Neural cell (in vitro differentiated cells): ENCODE measurements at regions not wholly inside any gene's neighbourhood (a gene's known extent, or its start where the extent isn't known, plus 50 kb on each side); places are given as distances from the start of the nearest gene placed in this dataset.

Experiments used
- H2AFZ ChIP-seq: fragments of 200-600, 300-800 bp; sonication (generic), shearing (Covaris generic); 2 replicates; pipeline ENCODE4 v1.6.0; 2014; ENCODE audit warnings: low read depth, mild to moderate bottlenecking, antibody characterized with exemption, low read length, moderate library complexity
- H3F3A ChIP-seq: fragments of 200-600 bp; shearing (Covaris generic); 2 replicates; pipeline ENCODE4 v1.6.1; 2016; ENCODE audit warnings: mild to moderate bottlenecking, moderate library complexity, mixed read lengths, antibody characterized with exemption, low read length; ENCODE audit not compliant: insufficient read depth, poor library complexity, severe bottlenecking
- H3K27ac ChIP-seq: fragments of 200-600, 300-800 bp; sonication (generic), shearing (Covaris generic); 2 replicates; pipeline ENCODE4 v1.5.1; 2014; ENCODE audit warnings: mild to moderate bottlenecking, low read length, moderate library complexity
- H3K27me3 ChIP-seq: fragments of 300-800, 200-600 bp; sonication (generic), shearing (Covaris generic); 2 replicates; pipeline ENCODE4 v1.6.0; 2014; ENCODE audit warnings: mild to moderate bottlenecking, low read depth, low read length, moderate library complexity; ENCODE audit not compliant: insufficient read depth
- H3K36me3 ChIP-seq: fragments of 300-800, 200-600 bp; sonication (generic), shearing (Covaris generic); 2 replicates; pipeline ENCODE4 v1.5.1; 2014; ENCODE audit warnings: mild to moderate bottlenecking, antibody characterized with exemption, low read length, moderate library complexity; ENCODE audit not compliant: insufficient read depth
- H3K4me2 ChIP-seq: fragments of 300-800, 200-600 bp; sonication (generic), shearing (Covaris generic); 2 replicates; pipeline ENCODE4 v1.6.0; 2014; ENCODE audit warnings: mild to moderate bottlenecking, low read length
- H3K4me3 ChIP-seq: fragments of 300-800, 200-600 bp; sonication (generic), shearing (Covaris generic); 2 replicates; pipeline ENCODE4 v1.5.1; 2014; ENCODE audit warnings: mild to moderate bottlenecking, low read length, moderate library complexity
- H3K79me2 ChIP-seq: fragments of 200-600 bp; shearing (Covaris generic); replicated peaks from 2 replicates; pipeline ENCODE4 v1.6.0; 2014; ENCODE audit warnings: mild to moderate bottlenecking, low read length, moderate library complexity; ENCODE audit not compliant: insufficient read depth
- H3K9ac ChIP-seq: fragments of 300-800, 200-600 bp; sonication (generic), shearing (Covaris generic); 2 replicates; pipeline ENCODE4 v1.6.1; 2016; ENCODE audit warnings: mild to moderate bottlenecking, low read length, mixed read lengths
- H3K9me2 ChIP-seq: fragments of 200-600 bp; shearing (Covaris generic); 2 replicates; pipeline ENCODE4 v1.6.1; 2016; ENCODE audit warnings: mild to moderate bottlenecking, low read length, mixed read lengths; ENCODE audit not compliant: insufficient read depth
- H3K9me3 ChIP-seq: fragments of 200-600, 300-800 bp; sonication (generic), shearing (Covaris generic); 2 replicates; pipeline ENCODE4 v1.6.1; 2016; ENCODE audit warnings: mild to moderate bottlenecking, mixed run types, low read length, moderate library complexity, mixed read lengths
- H4K20me1 ChIP-seq: fragments of 200-600 bp; shearing (Covaris generic); 2 replicates; pipeline ENCODE4 v1.6.1; 2016; ENCODE audit warnings: mild to moderate bottlenecking, mixed run types; ENCODE audit not compliant: insufficient read depth
- EP300 ChIP-seq: fragments of 450-650 bp; conservative IDR thresholded peaks from 2 replicates; pipeline ENCODE4 v1.6.1; 2014; ENCODE audit warnings: antibody characterized with exemption, mild to moderate bottlenecking, moderate library complexity; ENCODE audit not compliant: poor library complexity, severe bottlenecking
- EZH2 ChIP-seq: fragments of 200-600, 300-800 bp; shearing (Covaris generic), sonication (generic); IDR thresholded peaks from 2 replicates; pipeline ENCODE4 v1.6.1; 2014; ENCODE audit warnings: antibody characterized with exemption, low read length, borderline replicate concordance, mild to moderate bottlenecking; ENCODE audit not compliant: insufficient read depth, poor library complexity, severe bottlenecking
- MXI1 ChIP-seq: fragments of 450-650 bp; conservative IDR thresholded peaks from 2 replicates; pipeline ENCODE4 v1.6.1; 2014; ENCODE audit warnings: antibody characterized with exemption, mild to moderate bottlenecking; ENCODE audit not compliant: poor library complexity, severe bottlenecking
- POLR2AphosphoS5 ChIP-seq: IDR thresholded peaks from 2 replicates; pipeline ENCODE4 v1.6.1; 2012
- RAD21 ChIP-seq: fragments of 450-650 bp; conservative IDR thresholded peaks from 2 replicates; pipeline ENCODE4 v1.6.1; 2014; ENCODE audit warnings: antibody characterized with exemption, mild to moderate bottlenecking, moderate library complexity
- SMC3 ChIP-seq: fragments of 450-650 bp; conservative IDR thresholded peaks from 2 replicates; pipeline ENCODE4 v1.6.1; 2014; ENCODE audit warnings: antibody characterized with exemption, mild to moderate bottlenecking, moderate library complexity; ENCODE audit not compliant: poor library complexity
- TAF1 ChIP-seq: IDR thresholded peaks from 2 replicates; pipeline ENCODE4 v1.6.1; 2012; ENCODE audit warnings: low read depth
- TF ChIP-seq, protein P1 (sequence below): fragments of 450-650 bp; IDR thresholded peaks from 2 replicates; pipeline ENCODE4 v1.5.1; 2014; ENCODE audit warnings: antibody characterized with exemption, mild to moderate bottlenecking, moderate library complexity; ENCODE audit not compliant: poor library complexity, severe bottlenecking
- TF ChIP-seq, protein P2 (sequence below): IDR thresholded peaks from 2 replicates; pipeline ENCODE4 v1.6.1; 2012; ENCODE audit warnings: borderline replicate concordance

DNA sequence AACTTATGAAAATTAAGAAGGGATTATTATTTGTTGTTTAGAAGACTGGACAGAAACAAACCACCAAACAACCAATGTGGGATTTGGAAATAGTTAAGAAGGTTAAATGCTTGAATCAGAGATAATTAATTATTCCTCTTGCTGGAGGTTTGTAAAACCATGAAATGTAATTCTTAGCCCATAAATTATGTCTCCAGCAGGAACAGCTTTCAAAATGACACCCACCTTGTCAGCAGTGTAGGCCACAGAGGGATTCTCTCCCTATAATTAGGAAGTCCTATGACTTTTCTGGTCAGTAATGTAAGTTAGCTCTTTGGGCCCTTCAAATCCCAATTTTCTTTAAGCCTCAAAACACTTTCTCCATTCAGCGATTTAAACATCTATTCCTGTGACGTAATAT lies 63.3 kb downstream of the DRD1 start:
- Histone ChIP-seq H3K9me2 (no peaks in the 10 kb centered on the region), H3K4me3 (no peak overlapping the region), H3F3A (no peaks in the 10 kb centered on the region), H3K27ac (no peak overlapping the region), H4K20me1 (no peaks in the 10 kb centered on the region), H2AFZ (no peak overlapping the region), H3K27me3 (no peaks in the 10 kb centered on the region), H3K79me2 (no peaks in the 10 kb centered on the region), H3K36me3 (no peaks in the 10 kb centered on the region), H3K9ac (no peak overlapping the region), H3K9me3 (no peaks in the 10 kb centered on the region), H3K4me2 (no peak overlapping the region)
- TF ChIP-seq RAD21 (no peak), SMC3 (no peak), TAF1 (no peak), POLR2AphosphoS5 (no peak), EZH2 (no peak), EP300 (no peak), MXI1 (no peak)
- TF ChIP-seq, protein P1, sequence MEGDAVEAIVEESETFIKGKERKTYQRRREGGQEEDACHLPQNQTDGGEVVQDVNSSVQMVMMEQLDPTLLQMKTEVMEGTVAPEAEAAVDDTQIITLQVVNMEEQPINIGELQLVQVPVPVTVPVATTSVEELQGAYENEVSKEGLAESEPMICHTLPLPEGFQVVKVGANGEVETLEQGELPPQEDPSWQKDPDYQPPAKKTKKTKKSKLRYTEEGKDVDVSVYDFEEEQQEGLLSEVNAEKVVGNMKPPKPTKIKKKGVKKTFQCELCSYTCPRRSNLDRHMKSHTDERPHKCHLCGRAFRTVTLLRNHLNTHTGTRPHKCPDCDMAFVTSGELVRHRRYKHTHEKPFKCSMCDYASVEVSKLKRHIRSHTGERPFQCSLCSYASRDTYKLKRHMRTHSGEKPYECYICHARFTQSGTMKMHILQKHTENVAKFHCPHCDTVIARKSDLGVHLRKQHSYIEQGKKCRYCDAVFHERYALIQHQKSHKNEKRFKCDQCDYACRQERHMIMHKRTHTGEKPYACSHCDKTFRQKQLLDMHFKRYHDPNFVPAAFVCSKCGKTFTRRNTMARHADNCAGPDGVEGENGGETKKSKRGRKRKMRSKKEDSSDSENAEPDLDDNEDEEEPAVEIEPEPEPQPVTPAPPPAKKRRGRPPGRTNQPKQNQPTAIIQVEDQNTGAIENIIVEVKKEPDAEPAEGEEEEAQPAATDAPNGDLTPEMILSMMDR, result no peak
- TF ChIP-seq, protein P2, sequence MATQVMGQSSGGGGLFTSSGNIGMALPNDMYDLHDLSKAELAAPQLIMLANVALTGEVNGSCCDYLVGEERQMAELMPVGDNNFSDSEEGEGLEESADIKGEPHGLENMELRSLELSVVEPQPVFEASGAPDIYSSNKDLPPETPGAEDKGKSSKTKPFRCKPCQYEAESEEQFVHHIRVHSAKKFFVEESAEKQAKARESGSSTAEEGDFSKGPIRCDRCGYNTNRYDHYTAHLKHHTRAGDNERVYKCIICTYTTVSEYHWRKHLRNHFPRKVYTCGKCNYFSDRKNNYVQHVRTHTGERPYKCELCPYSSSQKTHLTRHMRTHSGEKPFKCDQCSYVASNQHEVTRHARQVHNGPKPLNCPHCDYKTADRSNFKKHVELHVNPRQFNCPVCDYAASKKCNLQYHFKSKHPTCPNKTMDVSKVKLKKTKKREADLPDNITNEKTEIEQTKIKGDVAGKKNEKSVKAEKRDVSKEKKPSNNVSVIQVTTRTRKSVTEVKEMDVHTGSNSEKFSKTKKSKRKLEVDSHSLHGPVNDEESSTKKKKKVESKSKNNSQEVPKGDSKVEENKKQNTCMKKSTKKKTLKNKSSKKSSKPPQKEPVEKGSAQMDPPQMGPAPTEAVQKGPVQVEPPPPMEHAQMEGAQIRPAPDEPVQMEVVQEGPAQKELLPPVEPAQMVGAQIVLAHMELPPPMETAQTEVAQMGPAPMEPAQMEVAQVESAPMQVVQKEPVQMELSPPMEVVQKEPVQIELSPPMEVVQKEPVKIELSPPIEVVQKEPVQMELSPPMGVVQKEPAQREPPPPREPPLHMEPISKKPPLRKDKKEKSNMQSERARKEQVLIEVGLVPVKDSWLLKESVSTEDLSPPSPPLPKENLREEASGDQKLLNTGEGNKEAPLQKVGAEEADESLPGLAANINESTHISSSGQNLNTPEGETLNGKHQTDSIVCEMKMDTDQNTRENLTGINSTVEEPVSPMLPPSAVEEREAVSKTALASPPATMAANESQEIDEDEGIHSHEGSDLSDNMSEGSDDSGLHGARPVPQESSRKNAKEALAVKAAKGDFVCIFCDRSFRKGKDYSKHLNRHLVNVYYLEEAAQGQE, result no peak

DNA sequence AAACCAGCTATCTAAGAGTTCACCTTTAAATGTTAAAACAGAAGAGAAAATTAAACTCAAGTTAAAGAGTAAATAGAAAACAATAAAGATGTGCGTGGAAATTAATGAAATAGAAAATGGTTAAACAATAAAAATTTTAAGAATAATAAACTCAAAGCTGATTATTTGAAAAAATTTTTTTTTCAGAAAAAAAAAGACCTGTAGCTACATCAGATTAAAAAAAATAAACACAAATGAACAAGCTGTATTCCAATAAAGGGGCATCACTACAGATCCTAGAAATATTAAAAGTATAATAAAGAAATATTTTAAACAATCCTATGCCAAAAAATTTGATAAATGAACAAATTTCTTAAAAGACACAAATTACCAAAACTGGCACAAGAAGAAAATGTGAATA lies 64.1 kb downstream of the DRD1 start:
- Histone ChIP-seq H3K4me3 (no peak overlapping the region), H4K20me1 (no peaks in the 10 kb centered on the region), H3K79me2 (no peaks in the 10 kb centered on the region), H3K9me3 (no peaks in the 10 kb centered on the region), H3F3A (no peaks in the 10 kb centered on the region), H3K9ac (no peak overlapping the region), H3K36me3 (no peaks in the 10 kb centered on the region), H2AFZ (no peak overlapping the region), H3K4me2 (no peak overlapping the region), H3K9me2 (no peaks in the 10 kb centered on the region), H3K27ac (no peak overlapping the region), H3K27me3 (no peaks in the 10 kb centered on the region)
- TF ChIP-seq, protein P2, result no peak
- TF ChIP-seq EZH2, result no peak
- TF ChIP-seq, protein P1, result no peak
- no peak for TF ChIP-seq POLR2AphosphoS5
- TF ChIP-seq TAF1, result no peak
- no peak for TF ChIP-seq RAD21
- TF ChIP-seq MXI1, result no peak
- TF ChIP-seq EP300, result no peak
- no peak for TF ChIP-seq SMC3
